ENCODE measurements at regions not wholly inside any gene's neighbourhood (a gene's known extent, or its start where the extent isn't known, plus 50 kb on each side); places are given as distances from the start of the nearest gene placed in this dataset.

GRCh38 chrX:68997511-68997910 is 167.7 kb downstream of the PJA1 start (continued):
- no peak for TF ChIP-seq REST (IDR thresholded peaks at IDR 0.05; ENCODE audit: low read depth, low read length)
- no peak for TF ChIP-seq ATF3 (IDR thresholded peaks at IDR 0.05; ENCODE audit: borderline replicate concordance, extremely low read depth, low read depth, low read length)

- ChIA-PET SMC1A (ENCODE audit: uncharacterized antibody, unreplicated experiment) (no interaction called here), RAD21 (ENCODE audit: unreplicated experiment) (no interaction called here), CTCF (no interaction called here), POLR2A (no interaction called here)
- DNase-seq (ENCODE audit: low read depth, low spot score) (no peak), ATAC-seq (no peak), FAIRE-seq (no peak)
- no peak overlapping the region for H3K9ac ChIP-seq (ENCODE audit: control insufficient read depth, insufficient read depth, low read length)
- no peak for TF ChIP-seq POLR2AphosphoS2 (IDR thresholded peaks at IDR 0.05; ENCODE audit: low read depth, low read length)
- H4K20me1 ChIP-seq (ENCODE audit: control insufficient read depth, insufficient read depth), result no peaks in the 10 kb centered on the region
- intact Hi-C loops (cut with micrococcal nuclease; ENCODE audit: unreplicated experiment) (no loop called here), in situ Hi-C loops (cut with MboI) (no loop called here)
- H3K4me3 ChIP-seq, result no peak overlapping the region
- no peak overlapping the region for H2AFZ ChIP-seq (ENCODE audit: control insufficient read depth, low read depth, low read length)
- H3K79me2 ChIP-seq (ENCODE audit: control insufficient read depth, insufficient read depth, low read length), result no peaks in the 10 kb centered on the region
- H3K36me3 ChIP-seq (ENCODE audit: control insufficient read depth in 2 of 2, insufficient read depth in 2 of 2, low read length in 1 of 2), result no peaks in the 10 kb centered on the region
- no peak overlapping the region for H3K27ac ChIP-seq (ENCODE audit: control insufficient read depth, insufficient read depth)
- no TSS peak for BruUV-seq (replicated peaks)
- H3K4me2 ChIP-seq (ENCODE audit: control insufficient read depth, insufficient read depth), result no peak overlapping the region
- no peaks in the 10 kb centered on the region for H3K9me3 ChIP-seq (replicated peaks; ENCODE audit: control insufficient read depth, insufficient read depth, low read length)
- H3K4me1 ChIP-seq (ENCODE audit: control insufficient read depth, insufficient read depth, low read length), result no peaks in the 10 kb centered on the region
- 47% methylated on average over 21 of the region's 21 CpGs for WGBS (ENCODE audit: insufficient coverage, insufficient replicate concordance, low lambda C conversion rate, missing lambda C conversion rate)
- H3K27me3 ChIP-seq (replicated peaks in 1 of 2; ENCODE audit: control insufficient read depth in 2 of 2, insufficient read depth in 2 of 2, low read length in 1 of 2), result peaks cover 0 to 3% of the 10 kb centered on the region in 2 experiments; a peak in 3 of 4 replicates
Observed at GRCh38 chrX:68995780-68996551, 167.1 kb downstream of the EFNB1 start.

All from GM12878 (cell line).